ENCODE measurements at regions not wholly inside any gene's neighbourhood (a gene's known extent, or its start where the extent isn't known, plus 50 kb on each side); places are given as distances from the start of the nearest gene placed in this dataset.

- no peak for ATAC-seq
- WGBS, 4 donors, result 75 to 82% (median 81%) methylated on average over 1 of the region's 1 CpG
- DNase-seq, result peak in 1 of 5 donors; percentile 5
- no peaks in the 10 kb centered on the region for H3K9me3 ChIP-seq
- intact Hi-C loops (cut with DNase I), result loop anchor here (2.0 to 10.0 kb wide), 10 partner anchors 269 to 929 kb away; partner anchors contain the start of genes PLXNA1 (in 4 of the 10) and CHST13 (in 3 of the 10)
- peaks cover 0 to 24% (median 17%) of the 10 kb centered on the region in 12 donors for H3K4me1 ChIP-seq
- TF ChIP-seq CTCF (IDR thresholded peaks at IDR 0.05) (no peak), POLR2A (IDR thresholded peaks at IDR 0.05) (no peak)
- H3K27me3 ChIP-seq, result peaks cover 12 to 82% (median 57%) of the 10 kb centered on the region in 9 donors
- no peak overlapping the region for H3K4me3 ChIP-seq
- no peaks in the 10 kb centered on the region for H3K36me3 ChIP-seq
- H3K27ac ChIP-seq, result no peak overlapping the region
These were observed 136.5 kb downstream of the TPRA1 start for GRCh38 chr3:127454051-127454450.

DNA sequence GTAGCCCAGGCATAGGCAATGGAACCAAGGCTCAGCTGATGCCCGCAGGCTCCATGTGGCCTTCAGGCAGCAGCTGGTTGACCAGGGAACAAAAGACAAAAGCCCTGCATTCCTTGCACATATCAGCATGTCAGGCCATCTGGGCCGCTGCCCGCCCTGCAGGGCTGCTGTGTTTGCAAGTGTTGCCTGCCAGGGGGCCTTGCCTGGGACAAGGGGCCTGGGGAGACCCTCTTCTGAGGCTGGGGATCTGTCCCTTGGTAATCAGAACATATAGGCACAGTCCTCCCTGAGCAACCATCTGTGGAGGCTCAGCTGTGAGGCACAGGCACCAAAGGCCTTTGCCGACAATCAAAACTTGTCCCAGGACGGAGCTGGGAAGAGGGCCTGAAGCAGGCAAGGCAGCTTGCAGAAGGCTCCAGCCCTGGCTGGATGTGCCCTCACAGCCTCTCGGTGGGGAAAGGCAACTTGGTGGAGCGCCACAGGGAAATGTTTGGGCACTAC, 138.2 kb downstream of the TPRA1 start:
- 57 to 77% (median 60%) methylated on average over 5 to 7 of the region's 7 CpGs for WGBS, 4 donors
- ATAC-seq, result no peak
- DNase-seq, result no peak
- H3K27ac ChIP-seq, result no peak overlapping the region
- H3K4me3 ChIP-seq, result no peak overlapping the region
- H3K36me3 ChIP-seq, result no peaks in the 10 kb centered on the region
- peaks cover 12 to 68% (median 42%) of the 10 kb centered on the region in 9 donors for H3K27me3 ChIP-seq
- H3K4me1 ChIP-seq, result peaks cover 0 to 24% (median 17%) of the 10 kb centered on the region in 12 donors
- no peak for TF ChIP-seq POLR2A (IDR thresholded peaks at IDR 0.05)
- no peak for TF ChIP-seq CTCF (IDR thresholded peaks at IDR 0.05)
- H3K9me3 ChIP-seq, result no peaks in the 10 kb centered on the region
- intact Hi-C loops (cut with DNase I), result loop anchor here in 9 of 10 donors (2.0 to 10.0 kb wide), 8 partner anchors 268 to 928 kb away; partner anchors contain the start of genes CHST13 (in 3 of the 9) and PLXNA1 (in 3 of the 9)

GRCh38 chr3:127451321-127451720, 139.2 kb downstream of the TPRA1 start:
- no peak overlapping the region for H3K27ac ChIP-seq
- DNase-seq, result peak in 1 of 5 donors; percentile 5
- H3K4me3 ChIP-seq, result no peak overlapping the region
- TF ChIP-seq POLR2A (IDR thresholded peaks at IDR 0.05), result no peak
- no peak for TF ChIP-seq CTCF (IDR thresholded peaks at IDR 0.05)
- no peaks in the 10 kb centered on the region for H3K36me3 ChIP-seq
- H3K27me3 ChIP-seq, result peaks cover 10 to 57% (median 31%) of the 10 kb centered on the region in 9 donors
- peaks cover 0 to 14% (median 11%) of the 10 kb centered on the region in 12 donors for H3K4me1 ChIP-seq
- no peaks in the 10 kb centered on the region for H3K9me3 ChIP-seq
- 74 to 83% (median 79%) methylated on average over 4 of the region's 4 CpGs for WGBS, 4 donors
- no peak for ATAC-seq
- intact Hi-C loops (cut with DNase I), result loop anchor here in 9 of 10 donors (5.0 to 10.0 kb wide), 7 partner anchors 267 to 927 kb away; partner anchors contain the start of genes CHST13 (in 3 of the 9) and PLXNA1 (in 3 of the 9)

- DNase-seq (peak in 1 of 5 donors; percentile 7), ATAC-seq (no peak)
- TF ChIP-seq CTCF (IDR thresholded peaks at IDR 0.05) (no peak), POLR2A (IDR thresholded peaks at IDR 0.05) (no peak)
- Histone ChIP-seq H3K27me3 (peaks cover 3 to 47% (median 21%) of the 10 kb centered on the region in 9 donors), H3K4me1 (peaks cover 0 to 4% (median 2%) of the 10 kb centered on the region in 12 donors), H3K4me3 (no peak overlapping the region), H3K36me3 (no peaks in the 10 kb centered on the region), H3K9me3 (no peaks in the 10 kb centered on the region), H3K27ac (no peak overlapping the region)
- intact Hi-C loops (cut with DNase I), result loop anchor here in 9 of 10 donors (5.0 to 10.0 kb wide), 7 partner anchors 266 to 926 kb away; partner anchors contain the start of genes CHST13 (in 3 of the 9) and PLXNA1 (in 3 of the 9)
- 78 to 81% (median 78%) methylated on average over 6 to 8 of the region's 8 CpGs for WGBS, 4 donors
These were observed 140.2 kb downstream of the TPRA1 start for GRCh38 chr3:127450331-127450730.
